ENCODE measurements at regions not wholly inside any gene's neighbourhood (a gene's known extent, or its start where the extent isn't known, plus 50 kb on each side); places are given as distances from the start of the nearest gene placed in this dataset.

- TF ChIP-seq CTCF (IDR thresholded peaks at IDR 0.05; ENCODE audit: low read length) (no peak), EZH2 (IDR thresholded peaks at IDR 0.05; ENCODE audit: borderline replicate concordance, low read length) (no peak)
Observed at GRCh38 chr6:74439123-74439811, 743.3 kb downstream of the CD109 start.
